ENCODE measurements at regions not wholly inside any gene's neighbourhood (a gene's known extent, or its start where the extent isn't known, plus 50 kb on each side); places are given as distances from the start of the nearest gene placed in this dataset.

DNA sequence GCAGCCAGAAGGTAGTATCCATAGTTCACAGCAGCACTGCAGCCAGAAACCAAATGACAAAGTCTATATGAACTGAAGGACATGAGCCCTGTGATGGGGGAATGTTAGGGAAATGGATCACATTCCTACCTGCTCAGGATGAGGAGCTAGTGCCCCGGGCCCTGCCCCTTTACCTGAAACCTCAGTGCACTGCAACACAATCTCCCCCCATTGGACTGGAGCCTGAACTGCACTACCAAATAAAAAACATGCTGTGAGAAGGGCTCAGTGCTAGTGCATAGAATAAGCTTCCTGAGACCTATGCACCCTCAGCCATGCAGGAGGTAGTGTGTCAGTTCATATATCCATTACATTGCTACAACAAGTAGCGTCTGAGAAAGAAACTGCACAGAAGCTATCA lies 477.8 kb downstream of the HACE1 start:
- Histone ChIP-seq H3K27me3 (ENCODE audit: control insufficient read depth in 1 of 2, insufficient read depth in 2 of 2, low read length in 2 of 2) (no peaks in the 10 kb centered on the region), H3K4me3 (replicated peaks in 1 of 3; ENCODE audit: insufficient read depth in 1 of 3, low read depth in 2 of 3, low read length in 3 of 3) (no peak overlapping the region), H2AFZ (ENCODE audit: low read length) (no peak overlapping the region), H3K79me2 (ENCODE audit: insufficient read depth, low read length) (no peaks in the 10 kb centered on the region), H3K9me3 (ENCODE audit: low read length) (no peaks in the 10 kb centered on the region), H3K4me2 (ENCODE audit: low read depth, low read length) (no peak overlapping the region), H3K9ac (ENCODE audit: insufficient read depth, low read depth, low read length) (no peak overlapping the region), H3K36me3 (replicated peaks in 1 of 2; ENCODE audit: control insufficient read depth in 1 of 2, insufficient read depth in 2 of 2, low read length in 2 of 2) (no peaks in the 10 kb centered on the region), H4K20me1 (ENCODE audit: insufficient read depth, low read length) (no peaks in the 10 kb centered on the region), H3K27ac (ENCODE audit: extremely low read length, insufficient read depth, low read length) (no peak overlapping the region), H3K4me1 (ENCODE audit: insufficient read depth, low read length) (no peaks in the 10 kb centered on the region)
- BruUV-seq (replicated peaks) = no TSS peak
- POLR2A ChIA-PET = no interaction called here
- FAIRE-seq (no peak), ATAC-seq (peak; percentile 61), DNase-seq (ENCODE audit: low spot score) (no peak)
- TF ChIP-seq, protein P1, sequence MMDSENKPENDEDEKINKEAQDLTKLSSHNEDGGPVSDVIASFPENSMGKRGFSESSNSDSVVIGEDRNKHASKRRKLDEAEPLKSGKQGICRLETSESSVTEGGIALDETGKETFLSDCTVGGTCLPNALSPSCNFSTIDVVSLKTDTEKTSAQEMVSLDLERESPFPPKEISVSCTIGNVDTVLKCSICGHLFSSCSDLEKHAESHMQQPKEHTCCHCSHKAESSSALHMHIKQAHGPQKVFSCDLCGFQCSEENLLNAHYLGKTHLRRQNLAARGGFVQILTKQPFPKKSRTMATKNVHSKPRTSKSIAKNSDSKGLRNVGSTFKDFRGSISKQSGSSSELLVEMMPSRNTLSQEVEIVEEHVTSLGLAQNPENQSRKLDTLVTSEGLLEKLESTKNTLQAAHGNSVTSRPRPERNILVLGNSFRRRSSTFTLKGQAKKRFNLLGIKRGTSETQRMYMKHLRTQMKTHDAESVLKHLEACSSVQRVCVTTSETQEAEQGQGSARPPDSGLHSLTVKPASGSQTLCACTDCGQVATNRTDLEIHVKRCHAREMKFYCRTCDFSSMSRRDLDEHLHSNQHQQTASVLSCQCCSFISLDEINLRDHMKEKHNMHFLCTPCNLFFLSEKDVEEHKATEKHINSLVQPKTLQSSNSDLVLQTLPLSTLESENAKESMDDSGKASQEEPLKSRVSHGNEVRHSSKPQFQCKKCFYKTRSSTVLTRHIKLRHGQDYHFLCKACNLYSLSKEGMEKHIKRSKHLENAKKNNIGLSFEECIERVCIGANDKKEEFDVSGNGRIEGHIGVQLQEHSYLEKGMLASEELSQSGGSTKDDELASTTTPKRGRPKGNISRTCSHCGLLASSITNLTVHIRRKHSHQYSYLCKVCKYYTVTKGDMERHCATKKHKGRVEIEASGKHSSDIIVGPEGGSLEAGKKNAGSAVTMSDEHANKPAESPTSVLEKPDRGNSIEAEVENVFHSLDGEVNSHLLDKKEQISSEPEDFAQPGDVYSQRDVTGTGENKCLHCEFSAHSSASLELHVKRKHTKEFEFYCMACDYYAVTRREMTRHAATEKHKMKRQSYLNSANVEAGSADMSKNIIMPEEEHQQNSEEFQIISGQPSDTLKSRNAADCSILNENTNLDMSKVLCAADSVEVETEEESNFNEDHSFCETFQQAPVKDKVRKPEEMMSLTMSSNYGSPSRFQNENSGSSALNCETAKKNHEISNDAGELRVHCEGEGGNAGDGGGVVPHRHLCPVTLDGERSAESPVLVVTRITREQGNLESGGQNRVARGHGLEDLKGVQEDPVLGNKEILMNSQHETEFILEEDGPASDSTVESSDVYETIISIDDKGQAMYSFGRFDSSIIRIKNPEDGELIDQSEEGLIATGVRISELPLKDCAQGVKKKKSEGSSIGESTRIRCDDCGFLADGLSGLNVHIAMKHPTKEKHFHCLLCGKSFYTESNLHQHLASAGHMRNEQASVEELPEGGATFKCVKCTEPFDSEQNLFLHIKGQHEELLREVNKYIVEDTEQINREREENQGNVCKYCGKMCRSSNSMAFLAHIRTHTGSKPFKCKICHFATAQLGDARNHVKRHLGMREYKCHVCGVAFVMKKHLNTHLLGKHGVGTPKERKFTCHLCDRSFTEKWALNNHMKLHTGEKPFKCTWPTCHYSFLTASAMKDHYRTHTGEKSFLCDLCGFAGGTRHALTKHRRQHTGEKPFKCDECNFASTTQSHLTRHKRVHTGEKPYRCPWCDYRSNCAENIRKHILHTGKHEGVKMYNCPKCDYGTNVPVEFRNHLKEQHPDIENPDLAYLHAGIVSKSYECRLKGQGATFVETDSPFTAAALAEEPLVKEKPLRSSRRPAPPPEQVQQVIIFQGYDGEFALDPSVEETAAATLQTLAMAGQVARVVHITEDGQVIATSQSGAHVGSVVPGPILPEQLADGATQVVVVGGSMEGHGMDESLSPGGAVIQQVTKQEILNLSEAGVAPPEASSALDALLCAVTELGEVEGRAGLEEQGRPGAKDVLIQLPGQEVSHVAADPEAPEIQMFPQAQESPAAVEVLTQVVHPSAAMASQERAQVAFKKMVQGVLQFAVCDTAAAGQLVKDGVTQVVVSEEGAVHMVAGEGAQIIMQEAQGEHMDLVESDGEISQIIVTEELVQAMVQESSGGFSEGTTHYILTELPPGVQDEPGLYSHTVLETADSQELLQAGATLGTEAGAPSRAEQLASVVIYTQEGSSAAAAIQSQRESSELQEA (CRISPR knock-in tag; IDR thresholded peaks at IDR 0.05; ENCODE audit: not compliant biosample characterization) = no peak
- TF ChIP-seq PTBP1 (IDR thresholded peaks at IDR 0.05; ENCODE audit: low read depth, low read length, poor library complexity, severe bottlenecking) (no peak), ISL2 (CRISPR knock-in tag; IDR thresholded peaks at IDR 0.05) (no peak), NFATC3 (CRISPR knock-in tag; IDR thresholded peaks at IDR 0.05) (no peak), ZNF530 (CRISPR knock-in tag; IDR thresholded peaks at IDR 0.05; ENCODE audit: low read depth) (no peak), ZFP36L2 (CRISPR knock-in tag; IDR thresholded peaks at IDR 0.05) (no peak), TOPORS (CRISPR knock-in tag; IDR thresholded peaks at IDR 0.05) (no peak)
- TF ChIP-seq, protein P2, sequence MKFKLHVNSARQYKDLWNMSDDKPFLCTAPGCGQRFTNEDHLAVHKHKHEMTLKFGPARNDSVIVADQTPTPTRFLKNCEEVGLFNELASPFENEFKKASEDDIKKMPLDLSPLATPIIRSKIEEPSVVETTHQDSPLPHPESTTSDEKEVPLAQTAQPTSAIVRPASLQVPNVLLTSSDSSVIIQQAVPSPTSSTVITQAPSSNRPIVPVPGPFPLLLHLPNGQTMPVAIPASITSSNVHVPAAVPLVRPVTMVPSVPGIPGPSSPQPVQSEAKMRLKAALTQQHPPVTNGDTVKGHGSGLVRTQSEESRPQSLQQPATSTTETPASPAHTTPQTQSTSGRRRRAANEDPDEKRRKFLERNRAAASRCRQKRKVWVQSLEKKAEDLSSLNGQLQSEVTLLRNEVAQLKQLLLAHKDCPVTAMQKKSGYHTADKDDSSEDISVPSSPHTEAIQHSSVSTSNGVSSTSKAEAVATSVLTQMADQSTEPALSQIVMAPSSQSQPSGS (CRISPR knock-in tag; IDR thresholded peaks at IDR 0.05) = no peak
- TF ChIP-seq, protein P3, sequence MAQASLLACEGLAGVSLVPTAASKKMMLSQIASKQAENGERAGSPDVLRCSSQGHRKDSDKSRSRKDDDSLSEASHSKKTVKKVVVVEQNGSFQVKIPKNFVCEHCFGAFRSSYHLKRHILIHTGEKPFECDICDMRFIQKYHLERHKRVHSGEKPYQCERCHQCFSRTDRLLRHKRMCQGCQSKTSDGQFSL (CRISPR knock-in tag; IDR thresholded peaks at IDR 0.05) = no peak
- CTCF ChIA-PET (ENCODE audit: low intra/inter-chr PET ratio, low total read pairs) = no interaction called here
- in situ Hi-C loops (cut with HindIII; ENCODE audit: extremely low pct_ligation_motif_present, low pct_unique_long_range_greater_than_20kb) (no loop called here), intact Hi-C loops (cut with micrococcal nuclease; ENCODE audit: unreplicated experiment) (no loop called here)
- WGBS (ENCODE audit: low lambda C conversion rate) = 19% methylated on average over 2 of the region's 2 CpGs

All from HepG2 (cell line).